Esophagus muscularis mucosa (tissue), 4 donors: ENCODE measurements at regions not wholly inside any gene's neighbourhood (a gene's known extent, or its start where the extent isn't known, plus 50 kb on each side); places are given as distances from the start of the nearest gene placed in this dataset.
A peak's percentile ranks its signal among the peaks of the same experiment; 100 is the strongest.

Experiments
- DNase-seq: peaks from one replicate; pipeline ENCODE4 v3.0.0-alpha.2; 2017; ENCODE audit errors: extremely low spot score
- H3K27ac ChIP-seq, 4 donors: fragments of 200-600 bp; sonication (generic); replicated peaks in 1 of 4; 1 replicate in 3 of 4; 2 replicates in 1 of 4; pipeline ENCODE4 v1.5.1; 2016 to 2019; ENCODE audit warnings: mild to moderate bottlenecking in 1 of 4
- H3K27me3 ChIP-seq, 4 donors: fragments of 200-600 bp; sonication (generic); one replicate each; pipeline versions ENCODE4 v1.5.1 to v1.6.0; 2016 to 2019
- H3K36me3 ChIP-seq, 4 donors: fragments of 200-600 bp; sonication (generic); one replicate each; pipeline ENCODE4 v1.5.1; 2016 to 2019
- H3K4me1 ChIP-seq, 4 donors: fragments of 200-600 bp; sonication (generic); one replicate each; pipeline ENCODE4 v1.5.1; 2016 to 2019
- H3K4me3 ChIP-seq, 4 donors: fragments of 200-600 bp; sonication (generic); 1 replicate in 2 of 4; 2 replicates in 2 of 4; pipeline ENCODE4 v1.5.1; 2016 to 2019; ENCODE audit warnings: mild to moderate bottlenecking in 4 of 4, moderate library complexity in 1 of 4
- H3K9me3 ChIP-seq, 4 donors: fragments of 200-600 bp; sonication (generic); 1 replicate in 3 of 4; 2 replicates in 1 of 4; pipeline ENCODE4 v1.5.1; 2016 to 2019
- EP300 ChIP-seq: sonication (generic); formaldehyde crosslinking; IDR thresholded peaks from one replicate; pipeline ENCODE4 v1.6.1; 2017; ENCODE audit warnings: antibody characterized with exemption
- POLR2A ChIP-seq: fragments of 450-650 bp; IDR thresholded peaks from one replicate; pipeline ENCODE4 v1.6.1; 2017; ENCODE audit warnings: antibody characterized with exemption, moderate library complexity, mild to moderate bottlenecking, low read depth
- POLR2AphosphoS5 ChIP-seq, 2 donors: sonication (generic); formaldehyde crosslinking; IDR thresholded peaks; one replicate each; pipeline ENCODE4 v1.6.1; 2017; ENCODE audit warnings: antibody characterized with exemption in 2 of 2
- WGBS: methylation state at CpG from one replicate; pipeline ENCODE4 v1.1.5; 2018; 5-methylcytosine and 5-hydroxymethylcytosine counted together
- intact Hi-C: fragments of 100-400 bp; cut with DNase I; formaldehyde crosslinking; loops from one replicate; pipeline ENCODE4 v1.15.1; 2023
- TF ChIP-seq, protein P1 (sequence below), 3 experiments: fragments of 200-600 bp in 2 of 3; fragments of 450-650 bp in 1 of 3; sonication (generic) in 2 of 3; IDR thresholded peaks; one replicate each; pipeline ENCODE4 v1.5.1; 2017 to 2019; ENCODE audit warnings: antibody characterized with exemption in 3 of 3, mild to moderate bottlenecking in 2 of 3, moderate library complexity in 1 of 3

DNA sequence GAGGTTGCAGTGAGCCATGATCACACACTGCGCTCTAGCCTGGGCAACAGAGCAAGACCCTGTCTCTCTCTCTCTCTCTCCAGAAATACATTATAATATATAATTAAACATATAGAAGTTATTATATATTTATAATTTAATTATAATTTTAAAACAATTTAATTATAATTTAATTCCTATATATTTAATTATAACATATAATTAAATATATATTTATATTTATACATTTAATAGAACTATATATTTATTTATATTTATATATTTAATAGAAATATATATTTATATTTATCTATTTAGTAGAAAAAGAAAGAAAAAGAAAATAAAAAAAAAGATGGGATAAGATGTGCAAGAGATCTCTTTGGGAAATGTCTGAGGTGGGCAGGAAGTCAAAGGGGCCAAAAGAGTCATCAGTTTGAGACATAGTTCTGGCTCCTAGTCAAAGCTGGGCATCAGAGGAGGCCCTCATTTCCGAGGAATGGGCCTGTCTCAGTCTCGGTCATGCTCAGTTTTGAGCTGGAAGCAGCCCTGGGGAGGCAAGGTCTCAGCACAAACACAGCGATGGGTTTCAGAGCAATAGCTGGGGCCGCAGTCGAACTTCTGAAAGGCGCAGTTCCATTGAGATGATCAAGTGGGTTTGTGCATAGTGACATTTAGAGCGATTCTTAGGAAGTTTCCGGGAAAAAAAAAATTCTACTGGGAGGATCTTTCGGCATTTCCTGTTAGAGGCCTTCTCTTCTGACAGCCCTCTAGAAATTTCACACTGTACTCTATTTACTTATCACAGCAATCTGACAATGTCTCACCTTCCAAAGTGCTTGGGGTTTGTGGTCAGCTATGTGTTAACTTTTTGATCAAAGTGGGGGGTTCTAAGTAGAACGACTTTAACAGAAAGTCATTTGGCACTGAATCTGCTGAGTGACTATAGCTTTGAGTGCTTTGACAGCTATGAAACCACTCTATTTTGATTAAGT, 58.7 kb upstream of the GZMB start:
- H3K9me3 ChIP-seq = no peaks in the 10 kb centered on the region
- TF ChIP-seq, protein P1, sequence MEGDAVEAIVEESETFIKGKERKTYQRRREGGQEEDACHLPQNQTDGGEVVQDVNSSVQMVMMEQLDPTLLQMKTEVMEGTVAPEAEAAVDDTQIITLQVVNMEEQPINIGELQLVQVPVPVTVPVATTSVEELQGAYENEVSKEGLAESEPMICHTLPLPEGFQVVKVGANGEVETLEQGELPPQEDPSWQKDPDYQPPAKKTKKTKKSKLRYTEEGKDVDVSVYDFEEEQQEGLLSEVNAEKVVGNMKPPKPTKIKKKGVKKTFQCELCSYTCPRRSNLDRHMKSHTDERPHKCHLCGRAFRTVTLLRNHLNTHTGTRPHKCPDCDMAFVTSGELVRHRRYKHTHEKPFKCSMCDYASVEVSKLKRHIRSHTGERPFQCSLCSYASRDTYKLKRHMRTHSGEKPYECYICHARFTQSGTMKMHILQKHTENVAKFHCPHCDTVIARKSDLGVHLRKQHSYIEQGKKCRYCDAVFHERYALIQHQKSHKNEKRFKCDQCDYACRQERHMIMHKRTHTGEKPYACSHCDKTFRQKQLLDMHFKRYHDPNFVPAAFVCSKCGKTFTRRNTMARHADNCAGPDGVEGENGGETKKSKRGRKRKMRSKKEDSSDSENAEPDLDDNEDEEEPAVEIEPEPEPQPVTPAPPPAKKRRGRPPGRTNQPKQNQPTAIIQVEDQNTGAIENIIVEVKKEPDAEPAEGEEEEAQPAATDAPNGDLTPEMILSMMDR (IDR thresholded peaks at IDR 0.05) = no peak
- no peak for TF ChIP-seq POLR2A
- intact Hi-C loops = no loop called here
- peaks cover 0 to 15% (median 4%) of the 10 kb centered on the region in 4 donors for H3K4me1 ChIP-seq
- WGBS = 75% methylated on average over 11 of the region's 11 CpGs
- H3K4me3 ChIP-seq = no peak overlapping the region
- H3K27ac ChIP-seq = no peak overlapping the region
- no peaks in the 10 kb centered on the region for H3K36me3 ChIP-seq
- H3K27me3 ChIP-seq = peaks cover 0 to 5% (median 0%) of the 10 kb centered on the region in 4 donors
- peak; percentile 55 for DNase-seq

DNA sequence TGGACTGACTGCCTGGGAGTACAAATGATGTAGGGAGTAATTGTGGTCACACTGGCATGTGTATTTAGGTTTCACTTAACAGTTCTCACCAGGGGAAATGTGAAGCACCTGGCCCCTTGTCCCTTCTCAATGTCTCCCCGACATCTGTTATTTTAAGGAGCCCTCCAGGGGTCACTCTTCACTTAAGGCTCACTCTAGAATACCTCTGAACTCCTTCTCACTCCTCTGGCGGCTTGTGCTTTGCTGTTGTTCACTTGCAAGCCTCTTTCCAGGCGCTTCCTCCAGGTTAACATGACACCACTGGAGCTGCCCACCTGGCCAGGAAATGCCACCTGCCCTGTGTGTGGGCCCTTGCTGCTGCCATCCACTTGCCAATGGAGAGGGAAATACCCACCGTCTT, 56.5 kb upstream of the GZMB start:
- Histone ChIP-seq H3K4me3 (no peak overlapping the region), H3K36me3 (no peaks in the 10 kb centered on the region), H3K9me3 (no peaks in the 10 kb centered on the region), H3K4me1 (peaks cover 0 to 10% (median 3%) of the 10 kb centered on the region in 4 donors), H3K27ac (no peak overlapping the region), H3K27me3 (peaks cover 0 to 5% (median 0%) of the 10 kb centered on the region in 4 donors)
- 51% methylated on average over 4 of the region's 4 CpGs for WGBS
- TF ChIP-seq, protein P1 (IDR thresholded peaks at IDR 0.05) = no peak
- no peak for TF ChIP-seq EP300
- TF ChIP-seq POLR2A = no peak
- no peak for TF ChIP-seq POLR2AphosphoS5 (IDR thresholded peaks at IDR 0.05)
- peak; percentile 34 for DNase-seq
- intact Hi-C loops = no loop called here

- 92% methylated on average over 6 of the region's 6 CpGs for WGBS
- Histone ChIP-seq H3K27ac (no peak overlapping the region), H3K4me1 (no peaks in the 10 kb centered on the region), H3K4me3 (no peak overlapping the region), H3K9me3 (no peaks in the 10 kb centered on the region), H3K36me3 (no peaks in the 10 kb centered on the region), H3K27me3 (peaks cover 0 to 5% (median 0%) of the 10 kb centered on the region in 4 donors)
- peak; percentile 83 for DNase-seq
- TF ChIP-seq EP300 = no peak
- TF ChIP-seq, protein P1 (IDR thresholded peaks at IDR 0.05) = no peak
- no peak for TF ChIP-seq POLR2A
- no peak for TF ChIP-seq POLR2AphosphoS5 (IDR thresholded peaks at IDR 0.05)
- intact Hi-C loops = no loop called here
These were observed 54.2 kb upstream of the GZMB start for GRCh38 chr14:24688030-24688658.
